ENCODE measurements at regions not wholly inside any gene's neighbourhood (a gene's known extent, or its start where the extent isn't known, plus 50 kb on each side); places are given as distances from the start of the nearest gene placed in this dataset.
"Not testable (repeated sequence)": the region's sequence is repeated elsewhere in the genome, so short reads cannot be mapped to it uniquely, and the experiment has no call there.

DNA sequence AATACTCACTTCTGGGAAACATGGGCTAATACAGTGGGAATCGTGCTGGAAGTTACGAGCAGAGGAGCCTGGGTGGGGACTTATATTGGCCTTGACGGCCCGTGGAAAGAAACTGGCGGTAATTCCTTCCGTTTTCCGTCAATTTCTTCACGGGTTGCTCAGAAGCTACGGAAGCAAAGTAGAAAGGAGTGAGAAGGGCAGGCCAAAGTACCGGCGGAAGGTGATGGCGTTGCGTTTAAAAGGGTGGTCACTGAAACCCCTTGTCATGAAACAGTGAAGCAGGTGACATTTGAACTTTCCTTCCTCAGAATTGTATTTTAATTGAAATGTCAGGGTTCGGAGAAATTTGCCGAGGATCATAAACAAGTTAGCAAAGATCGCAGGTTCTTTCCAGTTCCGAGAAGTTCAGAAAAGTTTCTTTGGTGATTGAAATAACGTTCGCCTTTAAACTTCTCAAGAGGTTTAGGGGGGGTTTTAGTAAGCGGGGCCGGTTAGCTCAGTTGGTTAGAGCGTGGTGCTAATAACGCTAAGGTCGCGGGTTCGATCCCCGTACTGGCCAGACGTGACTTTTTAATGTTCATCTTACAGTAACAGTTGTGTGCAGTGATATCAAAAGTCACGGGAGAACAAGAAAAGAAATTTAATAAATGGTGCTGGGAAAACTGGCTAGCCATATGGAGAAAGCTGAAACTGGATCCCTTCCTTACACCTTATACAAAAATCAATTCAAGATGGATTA lies 96.7 kb upstream of the ZNF322 start:
- H3K4me3 Mint-ChIP-seq; H3K27ac Mint-ChIP-seq (ENCODE audit: low read depth); H3K4me1 Mint-ChIP-seq; ATAC-seq (replicated peaks; ENCODE audit: extremely low read depth, poor library complexity, severe bottlenecking); DNase-seq (ENCODE audit: low spot score in 2 of 2); H3K36me3 Mint-ChIP-seq (ENCODE audit: insufficient read depth); H3K9me3 Mint-ChIP-seq; H3K27me3 Mint-ChIP-seq: not testable (repeated sequence)

DNA sequence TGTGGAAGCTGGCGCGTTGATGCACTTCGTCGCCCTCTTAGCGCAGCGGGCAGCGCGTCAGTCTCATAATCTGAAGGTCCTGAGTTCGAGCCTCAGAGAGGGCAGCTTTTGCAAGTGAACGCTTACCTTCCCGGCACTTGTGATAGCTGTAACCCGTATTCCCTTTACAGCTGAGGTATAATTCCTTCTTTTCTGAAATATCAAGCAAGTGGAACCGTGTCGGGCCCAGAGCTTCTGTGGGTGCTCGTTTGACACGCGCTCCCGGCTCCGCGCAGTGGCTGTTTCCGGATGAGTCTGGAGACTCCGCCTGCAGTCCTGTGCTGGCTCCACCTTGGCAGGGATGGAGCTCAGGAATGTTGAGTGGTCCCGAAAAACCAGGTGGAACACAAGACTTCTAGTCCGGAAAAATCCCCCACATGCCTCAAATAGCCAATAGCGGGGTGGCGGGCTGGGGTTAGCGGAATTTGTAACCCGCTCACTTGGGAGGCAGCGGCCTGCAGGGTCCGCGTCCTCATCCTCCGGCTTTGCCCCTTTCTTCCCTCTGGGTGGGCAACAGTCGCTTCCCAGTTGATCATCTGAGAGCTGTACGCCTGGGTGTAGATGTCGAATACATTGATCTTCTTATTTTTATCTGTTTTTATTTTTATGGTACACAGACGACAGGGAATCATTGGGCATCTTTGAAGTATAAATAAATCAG lies 106.8 kb upstream of the ZNF322 start:
- ATAC-seq (replicated peaks; ENCODE audit: extremely low read depth, poor library complexity, severe bottlenecking); H3K4me1 Mint-ChIP-seq; H3K4me3 Mint-ChIP-seq; H3K9me3 Mint-ChIP-seq; H3K27ac Mint-ChIP-seq (ENCODE audit: low read depth); H3K36me3 Mint-ChIP-seq (ENCODE audit: insufficient read depth); DNase-seq (ENCODE audit: low spot score in 2 of 2); H3K27me3 Mint-ChIP-seq: not testable (repeated sequence)

DNA sequence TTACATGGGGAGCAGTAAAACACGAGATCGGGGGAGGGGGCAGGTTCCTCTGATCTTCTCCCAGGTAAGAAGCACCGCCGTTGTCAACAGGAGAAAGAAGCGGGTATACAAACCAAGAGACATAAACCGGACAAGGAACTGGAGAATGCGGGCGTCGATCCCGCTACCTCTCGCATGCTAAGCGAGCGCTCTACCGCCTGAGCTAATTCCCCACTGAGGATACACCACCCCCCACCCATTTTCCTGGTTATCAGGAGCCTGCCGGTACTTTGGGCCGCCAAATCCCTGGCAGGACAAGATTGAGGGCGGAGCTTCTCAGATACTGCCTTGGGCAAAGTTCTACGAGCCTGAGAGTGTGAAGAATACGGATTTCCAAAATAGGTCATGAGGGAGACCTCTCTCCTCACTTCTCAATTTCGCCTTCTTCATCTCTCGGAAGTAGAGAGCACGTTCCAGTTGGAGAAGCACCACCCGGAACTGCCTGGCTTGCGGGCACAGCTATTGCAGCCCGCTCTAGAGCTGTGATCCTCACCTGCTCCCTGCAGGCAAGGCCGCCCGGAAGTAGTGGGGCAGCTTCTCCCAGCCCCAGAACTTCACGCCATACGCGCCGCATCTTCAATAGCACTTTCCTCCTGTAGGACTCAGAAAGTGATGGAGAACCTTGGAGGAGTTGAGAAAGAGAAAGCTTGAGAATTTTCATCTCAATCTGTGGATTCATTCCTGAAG lies 111.6 kb upstream of the ZNF322 start:
- H3K36me3 Mint-ChIP-seq (ENCODE audit: insufficient read depth); DNase-seq (ENCODE audit: low spot score in 2 of 2); H3K27ac Mint-ChIP-seq (ENCODE audit: low read depth); H3K4me3 Mint-ChIP-seq; H3K4me1 Mint-ChIP-seq; ATAC-seq (replicated peaks; ENCODE audit: extremely low read depth, poor library complexity, severe bottlenecking); H3K27me3 Mint-ChIP-seq; H3K9me3 Mint-ChIP-seq: not testable (repeated sequence)

DNA sequence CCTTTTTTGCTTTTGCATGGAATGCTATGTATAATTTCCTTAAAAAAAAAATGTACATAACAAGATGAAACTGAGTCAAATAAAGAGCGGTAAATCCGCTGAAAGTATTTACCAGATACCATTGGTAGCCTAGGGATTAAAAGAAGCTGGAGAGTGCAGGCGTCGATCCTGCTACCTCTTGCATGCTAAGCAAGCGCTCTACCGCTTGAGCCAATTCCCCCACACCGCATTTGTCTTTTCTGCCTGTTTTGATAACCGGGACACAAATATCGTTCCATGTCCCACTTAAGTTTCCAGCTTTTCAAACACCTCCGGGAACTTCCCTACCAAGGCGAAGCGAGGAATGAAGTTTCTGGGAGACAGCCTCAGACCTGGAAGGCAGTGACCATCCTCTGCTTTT lies 113.9 kb upstream of the ZNF322 start:
- not testable (repeated sequence) for ATAC-seq (replicated peaks; ENCODE audit: extremely low read depth, poor library complexity, severe bottlenecking); H3K4me3 Mint-ChIP-seq; H3K36me3 Mint-ChIP-seq (ENCODE audit: insufficient read depth); H3K4me1 Mint-ChIP-seq; H3K27ac Mint-ChIP-seq (ENCODE audit: low read depth); H3K27me3 Mint-ChIP-seq; DNase-seq (ENCODE audit: low spot score in 2 of 2); H3K9me3 Mint-ChIP-seq

DNA sequence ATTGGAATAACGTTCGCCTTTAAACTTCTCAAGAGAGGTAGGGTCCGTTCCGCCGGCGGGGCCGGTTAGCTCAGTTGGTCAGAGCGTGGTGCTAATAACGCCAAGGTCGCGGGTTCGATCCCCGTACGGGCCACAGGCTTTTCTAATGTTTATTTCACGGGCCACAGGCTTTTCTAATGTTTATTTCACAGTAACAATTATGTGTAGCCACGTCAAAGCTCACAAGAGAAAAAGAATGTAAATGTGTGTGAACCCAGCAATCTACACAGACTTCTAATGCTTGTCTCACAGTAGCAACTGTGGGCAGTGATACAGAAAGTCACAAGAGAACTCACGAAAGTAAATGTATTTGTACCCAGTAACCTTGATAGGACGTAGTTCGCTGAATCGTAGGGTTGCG lies 121.0 kb upstream of the ZNF322 start:
- H3K27me3 Mint-ChIP-seq; H3K4me3 Mint-ChIP-seq; DNase-seq (ENCODE audit: low spot score in 2 of 2); H3K9me3 Mint-ChIP-seq; H3K27ac Mint-ChIP-seq (ENCODE audit: low read depth); ATAC-seq (replicated peaks; ENCODE audit: extremely low read depth, poor library complexity, severe bottlenecking); H3K36me3 Mint-ChIP-seq (ENCODE audit: insufficient read depth); H3K4me1 Mint-ChIP-seq: not testable (repeated sequence)

DNA sequence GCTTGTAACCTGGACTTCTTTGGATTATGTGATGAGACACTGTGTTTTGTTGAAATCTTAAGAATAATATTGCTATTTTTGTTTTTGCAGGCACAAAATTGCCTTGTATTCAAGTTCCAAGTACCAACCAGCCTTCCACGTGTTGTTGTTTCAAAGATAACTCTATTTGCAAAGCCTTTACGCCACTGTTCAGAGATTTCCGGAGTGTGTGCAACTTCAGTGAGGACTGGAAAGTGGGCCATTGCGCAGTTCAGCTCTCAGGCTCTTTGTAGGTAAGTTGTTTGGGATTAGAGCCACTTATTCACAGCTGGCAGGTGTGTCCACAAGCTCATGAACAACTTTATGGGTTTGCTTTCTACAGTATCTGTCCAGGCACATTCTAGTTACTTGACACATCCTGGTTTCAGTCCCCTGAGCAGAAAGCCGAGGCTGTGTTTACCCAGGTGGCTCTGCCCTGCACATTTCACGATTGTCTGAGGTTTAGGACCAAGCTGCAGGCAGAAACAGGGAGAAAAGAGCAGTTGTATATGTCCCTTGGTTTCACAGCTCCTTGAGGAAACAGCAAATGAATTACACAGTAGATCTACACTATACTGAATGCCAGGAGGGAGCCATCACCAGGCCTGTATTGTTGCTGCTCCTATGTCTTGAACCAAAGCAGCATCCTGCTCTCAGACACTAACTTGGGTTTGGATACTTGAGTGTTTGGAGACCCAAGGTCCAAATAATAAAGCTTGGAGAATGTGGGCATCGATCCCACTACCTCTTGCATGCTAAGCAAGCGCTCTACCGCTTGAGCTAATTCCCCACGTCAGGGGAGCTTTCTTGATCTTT lies 136.1 kb upstream of the ZNF322 start:
- H3K36me3 Mint-ChIP-seq (ENCODE audit: insufficient read depth); DNase-seq (ENCODE audit: low spot score in 2 of 2); H3K27me3 Mint-ChIP-seq; H3K9me3 Mint-ChIP-seq; ATAC-seq (replicated peaks; ENCODE audit: extremely low read depth, poor library complexity, severe bottlenecking); H3K27ac Mint-ChIP-seq (ENCODE audit: low read depth); H3K4me3 Mint-ChIP-seq; H3K4me1 Mint-ChIP-seq: not testable (repeated sequence)

DNA sequence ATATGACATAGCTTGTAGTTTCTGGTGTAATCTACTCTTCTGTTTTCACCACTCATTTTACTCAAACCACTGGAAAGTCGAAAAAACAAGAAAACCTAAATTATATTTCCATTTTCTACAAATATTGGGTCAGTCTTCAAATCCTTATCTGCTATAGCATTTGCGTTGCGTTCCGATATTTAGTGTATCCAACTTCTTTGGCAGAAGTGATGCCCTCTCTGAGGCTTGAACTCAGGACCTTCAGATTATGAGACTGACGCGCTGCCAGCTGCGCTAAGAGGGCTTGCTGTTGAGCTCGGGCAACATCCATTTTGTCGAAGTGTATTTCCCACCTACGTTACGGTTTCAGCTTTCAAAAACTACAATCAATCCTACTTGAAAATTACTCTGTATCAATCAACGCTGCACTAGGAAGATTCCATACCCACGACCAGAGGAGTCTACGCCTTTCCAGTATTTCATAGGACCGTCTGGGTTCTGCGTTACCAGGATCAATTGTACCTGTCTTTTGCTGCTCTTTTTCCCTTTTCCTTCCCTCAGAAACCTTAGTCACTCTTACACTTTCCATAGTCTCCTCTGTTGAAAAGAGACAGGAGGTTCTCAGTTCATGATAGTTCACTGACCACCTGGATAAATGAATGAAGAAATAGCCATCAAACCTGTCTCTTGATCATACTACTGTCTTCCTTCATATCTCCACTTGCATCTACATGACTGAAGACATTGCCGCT lies 140.5 kb upstream of the ZNF322 start:
- not testable (repeated sequence) for H3K27ac Mint-ChIP-seq (ENCODE audit: low read depth); DNase-seq (ENCODE audit: low spot score in 2 of 2); H3K4me1 Mint-ChIP-seq; H3K27me3 Mint-ChIP-seq; ATAC-seq (replicated peaks; ENCODE audit: extremely low read depth, poor library complexity, severe bottlenecking); H3K4me3 Mint-ChIP-seq; H3K9me3 Mint-ChIP-seq; H3K36me3 Mint-ChIP-seq (ENCODE audit: insufficient read depth)

DNA sequence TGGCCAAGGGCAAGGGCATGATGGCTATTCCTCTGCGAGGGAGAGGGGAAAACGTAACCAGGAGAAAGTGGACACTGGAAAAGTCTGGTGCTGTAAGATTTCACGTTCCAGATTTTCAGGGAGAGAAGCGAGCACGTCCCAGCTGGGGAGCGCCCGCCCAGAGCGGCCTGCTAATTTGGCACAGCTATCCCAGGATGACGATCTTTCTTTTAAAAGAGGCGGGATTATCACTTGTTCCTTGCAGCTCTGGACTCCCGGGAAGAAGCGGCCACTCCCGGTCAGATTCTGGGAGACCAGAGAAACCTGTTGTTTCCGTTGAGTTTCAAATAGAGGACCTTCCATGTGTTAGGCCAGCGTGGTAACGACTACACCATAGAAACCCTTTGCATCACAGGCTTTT lies 144.2 kb upstream of the ZNF322 start:
- not testable (repeated sequence) for H3K4me1 Mint-ChIP-seq; H3K36me3 Mint-ChIP-seq (ENCODE audit: insufficient read depth); ATAC-seq (replicated peaks; ENCODE audit: extremely low read depth, poor library complexity, severe bottlenecking); H3K27me3 Mint-ChIP-seq; H3K4me3 Mint-ChIP-seq; DNase-seq (ENCODE audit: low spot score in 2 of 2); H3K9me3 Mint-ChIP-seq; H3K27ac Mint-ChIP-seq (ENCODE audit: low read depth)

DNA sequence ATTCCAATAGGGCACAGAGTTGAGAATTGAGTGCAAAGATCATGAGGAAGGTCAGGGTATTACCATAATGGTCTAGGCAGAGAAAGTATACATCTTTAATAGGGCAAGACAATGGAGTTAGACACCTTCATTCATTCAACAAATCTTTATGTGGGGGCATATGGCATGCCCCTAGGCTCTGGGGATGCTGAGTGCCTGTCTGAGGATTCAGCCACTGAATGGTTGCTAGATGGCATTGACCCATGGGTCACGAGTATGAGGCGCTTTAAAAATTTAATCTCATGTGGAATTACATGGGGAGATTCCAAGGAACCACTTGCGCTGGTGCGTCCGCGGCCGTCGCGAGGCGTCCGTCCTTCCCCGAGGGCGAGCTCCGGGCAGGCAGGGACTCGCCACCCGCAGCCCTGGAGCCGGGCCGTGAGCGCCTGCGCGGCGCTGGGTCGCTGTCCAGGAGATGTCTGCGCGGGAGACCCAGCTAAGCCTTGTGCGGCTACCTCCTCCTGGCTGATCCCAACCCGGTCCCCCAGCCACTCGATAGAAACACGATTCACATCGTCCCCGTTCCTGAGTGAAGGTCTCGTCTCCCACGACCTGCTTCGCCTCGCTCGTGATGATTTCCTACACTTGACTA lies 152.1 kb upstream of the ZNF322 start:
- H3K27me3 Mint-ChIP-seq; H3K9me3 Mint-ChIP-seq; H3K27ac Mint-ChIP-seq (ENCODE audit: low read depth); H3K4me1 Mint-ChIP-seq; ATAC-seq (replicated peaks; ENCODE audit: extremely low read depth, poor library complexity, severe bottlenecking); H3K4me3 Mint-ChIP-seq; H3K36me3 Mint-ChIP-seq (ENCODE audit: insufficient read depth); DNase-seq (ENCODE audit: low spot score in 2 of 2): not testable (repeated sequence)

DNA sequence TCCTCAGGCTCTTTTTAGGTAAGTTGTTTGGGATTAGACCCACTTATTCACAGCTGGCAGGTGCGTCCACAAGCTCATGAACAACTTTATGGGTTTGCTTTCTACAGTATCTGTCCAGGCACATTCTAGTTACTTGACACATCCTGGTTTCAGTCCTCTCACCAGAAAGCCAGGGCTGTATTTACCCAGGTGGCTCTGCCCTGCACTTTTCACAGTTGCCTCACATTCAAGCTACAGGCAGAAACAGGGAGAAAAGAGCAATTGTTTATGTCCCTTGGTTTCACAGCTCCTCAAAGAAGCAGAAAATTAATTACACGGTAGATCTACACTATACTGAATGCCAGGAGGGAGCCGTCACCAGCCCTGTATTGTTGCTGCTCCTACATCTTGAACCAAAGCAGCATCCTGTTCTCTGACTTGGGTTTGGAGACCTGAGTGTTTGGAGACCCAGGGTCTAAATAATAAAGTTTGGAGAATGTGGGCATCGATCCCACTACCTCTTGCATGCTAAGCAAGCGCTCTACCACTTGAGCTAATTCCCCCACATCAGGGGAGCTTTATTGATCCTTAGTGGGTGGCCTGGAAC lies 159.2 kb upstream of the ZNF322 start:
- not testable (repeated sequence) for ATAC-seq (replicated peaks; ENCODE audit: extremely low read depth, poor library complexity, severe bottlenecking); H3K4me1 Mint-ChIP-seq; H3K9me3 Mint-ChIP-seq; H3K27ac Mint-ChIP-seq (ENCODE audit: low read depth); H3K36me3 Mint-ChIP-seq (ENCODE audit: insufficient read depth); DNase-seq (ENCODE audit: low spot score in 2 of 2); H3K4me3 Mint-ChIP-seq; H3K27me3 Mint-ChIP-seq

DNA sequence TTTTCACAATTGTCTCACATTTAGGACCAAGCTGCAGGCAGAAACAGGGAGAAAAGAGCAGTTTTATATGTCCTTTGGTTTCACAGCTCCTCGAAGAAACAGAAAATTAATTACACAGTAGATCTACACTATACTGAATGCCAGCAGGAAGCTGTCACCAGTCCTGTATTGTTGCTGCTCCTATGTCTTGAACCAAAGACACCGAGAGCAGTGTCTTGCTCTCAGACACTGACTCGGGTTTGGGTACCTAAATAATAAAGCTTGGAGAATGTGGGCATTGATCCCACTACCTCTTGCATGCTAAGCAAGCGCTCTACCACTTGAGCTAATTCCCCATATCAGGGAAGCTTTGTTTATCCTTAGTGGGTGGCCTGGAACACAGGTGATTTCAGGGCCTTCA lies 168.4 kb upstream of the ZNF322 start:
- not testable (repeated sequence) for H3K4me3 Mint-ChIP-seq; H3K27ac Mint-ChIP-seq (ENCODE audit: low read depth); H3K36me3 Mint-ChIP-seq (ENCODE audit: insufficient read depth); ATAC-seq (replicated peaks; ENCODE audit: extremely low read depth, poor library complexity, severe bottlenecking); H3K27me3 Mint-ChIP-seq; H3K9me3 Mint-ChIP-seq; H3K4me1 Mint-ChIP-seq; DNase-seq (ENCODE audit: low spot score in 2 of 2)
